DMS 273 treated with DMSO at 0.1 percent for 48 hours (cell line): ENCODE measurements at regions not wholly inside any gene's neighbourhood (a gene's known extent, or its start where the extent isn't known, plus 50 kb on each side); places are given as distances from the start of the nearest gene placed in this dataset.
"Not testable (repeated sequence)": the region's sequence is repeated elsewhere in the genome, so short reads cannot be mapped to it uniquely, and the experiment has no call there.

ENCODE experiments used
- DNase-seq: peaks from one replicate; lab custom pipeline; 2025; lab: John Stamatoyannopoulos, UW

DNA sequence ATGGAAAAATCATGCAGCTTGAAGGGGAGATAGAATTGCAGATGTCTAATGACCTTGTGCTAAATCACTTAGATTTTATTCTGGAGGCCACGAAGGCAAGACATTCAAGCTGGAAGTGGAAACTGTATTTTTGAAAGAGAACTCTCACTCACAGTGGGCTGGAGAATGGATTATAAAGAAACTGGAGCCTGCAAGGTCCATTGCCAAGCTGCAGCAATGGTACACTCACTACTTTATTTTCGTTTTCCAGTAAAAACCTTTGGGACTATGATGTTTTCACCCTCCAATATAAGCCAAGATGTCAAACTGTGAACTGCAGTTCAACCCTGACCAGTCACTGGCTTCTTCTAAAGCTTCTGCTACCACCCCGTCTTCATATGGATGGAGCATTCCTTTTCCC, 62.0 kb downstream of the SKIDA1 start:
- DNase-seq = no peak

- DNase-seq = no peak
These were observed 67.2 kb downstream of the SKIDA1 start for GRCh38 chr10:21458126-21458871.

- no peak for DNase-seq
These were observed 69.3 kb downstream of the SKIDA1 start for GRCh38 chr10:21456160-21456559.

DNA sequence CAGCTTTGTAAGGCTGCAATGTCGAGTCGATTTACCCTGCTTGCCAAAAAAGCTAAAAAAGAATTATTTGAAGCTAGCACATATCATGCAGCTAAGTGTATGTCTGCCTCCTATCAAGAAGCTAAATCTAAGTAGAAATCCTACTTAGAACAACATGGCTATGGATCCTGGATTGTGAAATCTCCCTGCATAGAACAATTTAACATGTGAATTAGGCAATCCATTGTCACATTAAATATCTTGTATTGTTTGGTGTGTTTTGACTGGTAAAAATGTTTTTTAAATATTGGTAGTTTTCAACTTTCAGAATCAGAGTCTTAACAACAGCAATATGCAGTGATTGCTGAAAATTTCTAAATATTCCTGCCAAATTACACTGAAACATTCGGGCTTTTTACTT, 73.3 kb downstream of the SKIDA1 start:
- DNase-seq = no peak

- DNase-seq = no peak
These were observed 76.1 kb downstream of the SKIDA1 start for GRCh38 chr10:21449288-21449966.

GRCh38 chr10:21445163-21445562, 80.3 kb downstream of the SKIDA1 start:
- DNase-seq = no peak

- DNase-seq = no peak
These were observed 83.9 kb downstream of the SKIDA1 start for GRCh38 chr10:21441625-21442024.

GRCh38 chr10:21438914-21439313, 86.6 kb downstream of the SKIDA1 start:
- not testable (repeated sequence) for DNase-seq

DNA sequence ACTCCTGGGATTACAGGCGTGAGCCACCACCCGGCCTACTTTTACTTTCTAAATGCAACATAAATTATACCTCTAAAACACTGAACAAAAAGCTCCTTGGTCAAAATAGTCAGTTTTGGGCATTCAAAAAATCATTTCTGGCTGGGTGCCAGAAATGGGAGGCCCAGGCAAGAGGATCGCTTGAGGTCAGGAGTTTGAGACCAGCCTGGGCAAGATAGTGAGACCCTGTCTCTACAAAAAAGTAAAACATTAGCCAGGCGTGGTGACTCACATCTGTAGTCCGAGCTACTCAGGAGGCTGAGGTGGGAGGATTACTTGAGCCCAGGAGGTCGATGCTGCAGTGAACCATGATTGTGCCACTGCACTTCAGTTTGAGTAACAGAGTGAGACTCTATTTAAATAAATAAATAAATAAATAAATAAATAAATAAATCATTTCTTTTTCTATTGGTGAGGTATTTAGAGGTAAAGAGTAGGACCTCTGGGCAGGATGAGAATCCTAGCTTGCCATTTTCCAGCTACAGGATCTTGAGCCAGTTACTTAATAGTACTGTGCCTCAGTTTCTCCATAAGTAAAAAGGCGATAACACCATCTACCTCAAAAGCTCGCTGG, 87.6 kb downstream of the SKIDA1 start:
- no peak for DNase-seq

DNA sequence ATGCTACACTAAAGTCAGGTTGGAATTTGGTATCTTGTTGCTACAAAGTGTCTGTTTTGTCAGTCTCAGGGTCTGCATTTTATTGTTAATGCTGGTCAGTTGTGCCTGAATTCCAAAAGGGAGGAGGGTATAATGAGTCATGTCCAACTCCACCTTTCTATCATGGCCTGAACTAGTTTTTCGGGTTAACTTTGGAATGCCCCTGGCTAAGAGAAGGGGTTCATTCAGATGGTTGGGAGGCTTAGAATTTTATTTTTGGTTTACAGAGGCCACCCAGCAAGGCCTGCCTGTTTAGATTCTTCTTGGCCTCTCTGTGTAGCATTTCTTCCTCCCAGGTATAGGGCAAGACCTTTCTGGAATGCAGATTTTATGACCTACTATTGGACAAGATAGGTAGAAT, 93.2 kb downstream of the SKIDA1 start:
- DNase-seq = no peak

GRCh38 chr10:21431799-21432198, 93.7 kb downstream of the SKIDA1 start:
- DNase-seq = no peak

- no peak for DNase-seq
These were observed 97.5 kb downstream of the SKIDA1 start for GRCh38 chr10:21427804-21428481.

GRCh38 chr10:21424459-21424861, 101.0 kb downstream of the SKIDA1 start:
- no peak for DNase-seq

GRCh38 chr10:21423850-21424249, 101.6 kb downstream of the SKIDA1 start:
- no peak for DNase-seq

- DNase-seq = no peak
These were observed 102.1 kb downstream of the SKIDA1 start for GRCh38 chr10:21423338-21423737.

- DNase-seq = no peak
These were observed 103.7 kb downstream of the SKIDA1 start for GRCh38 chr10:21421794-21422193.

DNA sequence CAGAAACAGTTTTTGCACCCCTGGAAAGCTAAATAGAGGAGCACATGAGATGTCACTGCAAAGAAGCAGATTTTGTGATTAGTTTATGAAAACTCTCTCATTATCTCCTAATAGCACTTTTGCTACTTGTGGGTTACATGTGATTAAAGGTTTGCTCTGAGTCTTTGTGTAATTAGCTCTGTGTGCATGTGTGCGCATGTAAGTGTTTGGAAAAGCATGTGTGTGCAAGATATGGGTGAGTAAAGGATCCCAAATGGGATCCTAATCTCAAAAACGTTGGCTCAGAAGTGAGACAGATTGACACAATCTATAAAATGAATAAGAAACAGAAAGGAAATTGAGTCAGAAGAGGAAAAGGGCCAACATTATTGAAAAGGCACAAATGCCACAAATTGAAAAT, 104.5 kb downstream of the SKIDA1 start:
- no peak for DNase-seq

DNA sequence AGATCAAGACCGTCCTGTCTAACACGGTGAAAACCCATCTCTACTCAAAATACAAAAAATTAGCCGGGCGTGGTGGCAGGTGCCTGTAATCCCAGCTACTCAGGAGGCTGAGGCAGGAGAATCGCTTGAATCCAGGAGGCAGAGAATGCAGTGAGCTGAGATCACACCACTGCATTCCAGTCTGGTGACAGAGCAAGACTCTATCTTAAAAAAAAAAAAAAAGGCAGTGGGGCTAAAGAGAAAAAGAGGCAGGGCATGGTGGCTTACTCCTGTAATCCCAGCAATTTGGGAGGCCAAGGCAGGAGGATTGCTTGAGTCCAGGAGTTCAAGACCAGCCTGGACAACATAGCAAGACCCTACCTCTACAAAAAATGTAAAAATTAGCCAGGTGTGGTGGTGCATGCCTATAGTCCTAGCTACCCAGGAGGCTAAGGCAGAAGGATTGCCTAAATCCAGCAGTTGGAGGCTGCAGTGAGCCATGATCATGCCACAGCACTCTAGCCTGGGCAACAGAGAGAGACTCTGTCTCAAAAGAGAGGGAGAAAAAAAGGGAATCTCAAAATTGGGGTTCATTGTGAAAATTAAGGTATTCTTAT, 106.4 kb downstream of the SKIDA1 start:
- not testable (repeated sequence) for DNase-seq

- DNase-seq = no peak
These were observed 108.2 kb downstream of the SKIDA1 start for GRCh38 chr10:21417172-21417712.

GRCh38 chr10:21413680-21414079, 111.8 kb downstream of the SKIDA1 start:
- DNase-seq = no peak

- DNase-seq = no peak
These were observed 112.2 kb downstream of the SKIDA1 start for GRCh38 chr10:21413268-21413667.

DNA sequence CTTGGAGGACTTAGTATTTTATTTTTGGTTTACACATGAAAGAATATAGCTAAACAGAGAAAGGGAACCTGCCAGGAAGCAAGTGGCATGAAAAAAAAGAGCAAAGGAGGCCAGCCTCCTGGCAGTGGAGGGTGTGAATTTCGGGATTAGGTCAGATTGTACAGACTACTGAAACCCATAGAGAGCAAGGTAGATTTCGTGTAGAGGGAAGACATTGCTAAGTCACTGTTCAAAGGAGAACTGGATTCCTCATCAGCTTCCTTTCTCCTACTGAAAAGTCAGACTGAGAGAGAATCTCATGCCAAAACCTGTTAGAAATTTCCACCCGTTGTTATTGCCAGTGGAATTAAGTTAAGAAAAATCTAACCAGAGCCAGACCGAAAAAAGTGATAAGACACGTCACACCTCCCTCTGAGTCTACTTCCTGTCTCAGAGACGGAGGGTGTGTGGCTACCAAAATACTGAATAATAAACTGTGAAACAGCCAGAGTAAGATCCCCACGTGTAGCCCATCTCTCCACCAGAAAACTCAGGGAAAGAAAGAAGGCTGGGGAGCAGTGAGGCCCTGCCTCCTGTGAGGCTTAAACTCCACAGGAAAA, 118.8 kb downstream of the SKIDA1 start:
- DNase-seq = no peak
